Activated CD4-positive, alpha-beta memory T cell treated with anti-CD3 and anti-CD28 coated beads for 36 hours (primary cell): ENCODE measurements at regions not wholly inside any gene's neighbourhood (a gene's known extent, or its start where the extent isn't known, plus 50 kb on each side); places are given as distances from the start of the nearest gene placed in this dataset.

Experiments
- CTCF ChIA-PET: fragments of 350-600 bp; sonication (Branson Sonifier 250); formaldehyde crosslinking; loops from one replicate; lab custom pipeline; 2021; ENCODE audit warnings: antibody characterized with exemption, inconsistent platforms; lab: Charles Lee
- POLR2A ChIA-PET: fragments of 350-600 bp; sonication (Branson Sonifier 250); formaldehyde crosslinking; loops from one replicate; lab custom pipeline; 2021; ENCODE audit warnings: antibody characterized with exemption; lab: Charles Lee
- DNase-seq: peaks from one replicate; pipeline ENCODE4 v3.0.0-alpha.2; 2020
- H3K27ac Mint-ChIP-seq: one replicate; pipeline ENCODE4 v1.8.0; 2021; ENCODE audit warnings: mixed read lengths
- H3K27me3 Mint-ChIP-seq: one replicate; pipeline ENCODE4 v1.8.0; 2021; ENCODE audit warnings: mixed read lengths
- H3K36me3 Mint-ChIP-seq: one replicate; pipeline ENCODE4 v1.8.0; 2021; ENCODE audit warnings: mixed read lengths
- H3K4me1 Mint-ChIP-seq: one replicate; pipeline ENCODE4 v1.8.0; 2021; ENCODE audit warnings: low read depth, mixed read lengths
- H3K4me3 Mint-ChIP-seq: one replicate; pipeline ENCODE4 v1.8.0; 2021; ENCODE audit warnings: mild to moderate bottlenecking, mixed read lengths
- H3K9me3 Mint-ChIP-seq: one replicate; pipeline ENCODE4 v1.8.0; 2021; ENCODE audit warnings: mixed read lengths
- intact Hi-C: fragments of 100-400 bp; cut with micrococcal nuclease; formaldehyde crosslinking; loops from one replicate; pipeline ENCODE4 v1.15.1; 2023

- ChIA-PET POLR2A (interaction anchor here (0.6 to 3.7 kb wide), 5 partner anchors 20 to 163 kb away, joined by 3 to 39 read pairs (median 3); no protein-coding TSS in a partner anchor), CTCF (interaction anchor here (0.9 to 2.1 kb wide), 3 partner anchors 43 to 289 kb away, joined by 3 to 7 read pairs (median 3); no protein-coding TSS in a partner anchor)
- H3K27me3 Mint-ChIP-seq = no peaks in the 10 kb centered on the region
- intact Hi-C loops = loop anchor here (10.0 kb wide), 2 partner anchors 449 to 671 kb away; partner anchors contain the start of gene RPL37
- peaks cover 90% of the 10 kb centered on the region for H3K4me1 Mint-ChIP-seq
- peaks cover 1% of the 10 kb centered on the region for H3K36me3 Mint-ChIP-seq
- no peak overlapping the region for H3K4me3 Mint-ChIP-seq
- peak; percentile 56 for DNase-seq
- H3K27ac Mint-ChIP-seq = peak overlapping the region; percentile 62
- no peaks in the 10 kb centered on the region for H3K9me3 Mint-ChIP-seq
These were observed 293.4 kb upstream of the PTGER4 start for GRCh38 chr5:40386289-40386688.

DNA sequence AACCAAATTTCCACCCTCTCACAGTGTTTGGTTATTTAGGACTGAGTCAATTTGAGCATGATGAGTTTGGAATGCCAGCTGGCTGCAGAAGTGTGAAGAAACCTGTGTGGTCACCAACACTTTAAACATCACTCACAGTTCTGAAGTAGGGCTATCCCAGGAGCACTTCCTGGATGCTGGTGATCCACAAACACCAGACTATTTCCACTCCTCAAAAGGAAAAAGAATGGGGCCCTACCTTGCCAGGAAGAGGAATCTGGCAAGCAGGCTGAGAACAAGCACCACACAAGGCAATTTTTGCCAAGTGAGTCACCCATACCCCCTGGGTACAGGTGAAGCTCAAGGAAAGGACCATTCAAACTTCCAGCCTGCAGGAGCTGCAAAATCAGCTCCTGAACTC, 294.2 kb upstream of the PTGER4 start:
- Mint-ChIP-seq H3K4me3 (no peak overlapping the region), H3K36me3 (peaks cover 1% of the 10 kb centered on the region), H3K27ac (peak overlapping the region; percentile 62), H3K27me3 (no peaks in the 10 kb centered on the region), H3K9me3 (no peaks in the 10 kb centered on the region), H3K4me1 (peaks cover 90% of the 10 kb centered on the region)
- intact Hi-C loops = loop anchor here (2.0 to 10.0 kb wide), 4 partner anchors 25 to 671 kb away; partner anchors contain the start of gene RPL37
- POLR2A ChIA-PET = interaction anchor here (1.1 to 3.7 kb wide), 11 partner anchors 16 to 294 kb away, joined by 3 to 39 read pairs (median 6); partner anchors contain the start of gene PTGER4
- DNase-seq = peak; percentile 27
- CTCF ChIA-PET = interaction anchor here (0.7 to 2.5 kb wide), 7 partner anchors 20 to 290 kb away, joined by 3 to 12 read pairs (median 3); no protein-coding TSS in a partner anchor

GRCh38 chr5:40384782-40385390, 294.8 kb upstream of the PTGER4 start:
- Mint-ChIP-seq H3K27me3 (no peaks in the 10 kb centered on the region), H3K4me3 (peak overlapping the region; percentile 22), H3K27ac (peak overlapping the region; percentile 87), H3K9me3 (peaks cover 3% of the 10 kb centered on the region), H3K4me1 (peaks cover 89% of the 10 kb centered on the region), H3K36me3 (peaks cover 6% of the 10 kb centered on the region)
- intact Hi-C loops = loop anchor here (1.0 to 10.0 kb wide), 18 partner anchors 21 to 670 kb away; partner anchors contain the start of genes PTGER4 and RPL37
- ChIA-PET CTCF (interaction anchor here (0.6 to 2.5 kb wide), 11 partner anchors 18 to 291 kb away, joined by 3 to 12 read pairs (median 4); no protein-coding TSS in a partner anchor), POLR2A (interaction anchor here (0.7 to 3.7 kb wide), 14 partner anchors 17 to 304 kb away, joined by 3 to 39 read pairs (median 7); partner anchors contain the start of gene PTGER4)
- no peak for DNase-seq

GRCh38 chr5:40383749-40384651, 295.7 kb upstream of the PTGER4 start:
- CTCF ChIA-PET = interaction anchor here (0.9 to 2.5 kb wide), 8 partner anchors 19 to 435 kb away, joined by 4 to 12 read pairs (median 5); no protein-coding TSS in a partner anchor
- Mint-ChIP-seq H3K27me3 (no peaks in the 10 kb centered on the region), H3K9me3 (peaks cover 10% of the 10 kb centered on the region), H3K27ac (peak overlapping the region; percentile 87), H3K36me3 (peaks cover 12% of the 10 kb centered on the region), H3K4me3 (peak overlapping the region; percentile 40), H3K4me1 (peaks cover 86% of the 10 kb centered on the region)
- intact Hi-C loops = loop anchor here (1.0 to 10.0 kb wide), 18 partner anchors 22 to 669 kb away; partner anchors contain the start of genes PTGER4 and RPL37
- POLR2A ChIA-PET = interaction anchor here (0.8 to 3.7 kb wide), 16 partner anchors 18 to 305 kb away, joined by 3 to 39 read pairs (median 6); partner anchors contain the start of gene PTGER4
- DNase-seq = peak; percentile 46

DNA sequence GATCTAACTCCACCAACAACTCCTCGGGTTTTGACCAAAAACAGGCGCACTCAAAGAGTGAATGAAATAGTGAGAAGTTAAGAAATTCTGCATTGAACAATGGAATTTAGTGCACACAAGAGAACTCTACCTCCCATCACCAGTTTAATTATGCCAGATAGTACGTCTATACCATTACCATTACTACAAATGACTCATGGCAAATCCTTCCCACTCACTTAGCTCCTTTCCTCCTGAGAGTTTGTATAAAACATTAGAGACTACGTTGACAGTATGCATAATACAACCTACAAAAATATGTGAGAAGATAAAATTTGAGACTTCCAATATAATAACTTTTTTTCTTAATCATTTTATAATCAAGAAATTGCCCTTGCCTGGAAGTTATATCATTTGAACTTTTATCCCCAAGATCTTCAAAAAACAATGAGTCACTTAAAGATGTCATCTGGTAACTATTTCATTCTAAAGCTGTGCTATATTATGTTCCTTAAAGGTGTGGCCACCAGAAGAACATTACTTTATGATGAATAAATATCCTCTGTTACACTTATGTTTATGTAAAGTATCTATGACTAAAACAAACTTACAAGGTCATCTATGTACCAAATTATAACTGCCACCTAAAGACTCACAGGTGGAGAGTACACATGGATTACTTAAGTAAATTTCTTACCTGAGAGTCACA, 297.9 kb upstream of the PTGER4 start:
- H3K4me3 Mint-ChIP-seq = peak overlapping the region; percentile 11
- intact Hi-C loops = loop anchor here (10.0 kb wide), 2 partner anchors 453 to 667 kb away; partner anchors contain the start of gene RPL37
- H3K36me3 Mint-ChIP-seq = peaks cover 12% of the 10 kb centered on the region
- H3K27ac Mint-ChIP-seq = peak overlapping the region; percentile 77
- POLR2A ChIA-PET = interaction anchor here (0.6 to 1.2 kb wide), 7 partner anchors 24 to 302 kb away, joined by 3 to 6 read pairs (median 4); no protein-coding TSS in a partner anchor
- H3K9me3 Mint-ChIP-seq = peaks cover 10% of the 10 kb centered on the region
- H3K27me3 Mint-ChIP-seq = no peaks in the 10 kb centered on the region
- DNase-seq = no peak
- CTCF ChIA-PET = interaction anchor here (1.9 kb wide), 1 partner anchor 433 kb away, joined by 5 read pairs; no protein-coding TSS in a partner anchor
- H3K4me1 Mint-ChIP-seq = peaks cover 87% of the 10 kb centered on the region

DNA sequence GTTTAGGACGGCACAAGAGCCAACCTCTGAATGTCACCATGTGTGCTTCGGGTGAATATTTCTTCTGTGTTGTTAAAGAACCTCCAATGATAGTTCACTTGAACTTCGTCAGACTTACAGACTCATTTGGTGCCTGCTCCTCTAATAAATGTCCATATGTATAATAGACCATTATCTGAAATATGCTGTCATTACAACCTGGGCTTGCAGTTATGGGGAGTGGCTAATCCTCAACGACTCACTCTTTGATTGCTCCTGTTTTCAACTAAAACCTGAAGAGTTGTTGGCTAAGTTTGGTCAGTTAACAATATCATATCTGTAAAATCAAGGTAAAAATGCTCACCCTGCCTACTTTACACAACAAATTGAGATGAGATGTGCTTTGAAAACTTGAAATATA, 298.7 kb upstream of the PTGER4 start:
- CTCF ChIA-PET = interaction anchor here (1.9 kb wide), 1 partner anchor 432 kb away, joined by 5 read pairs; no protein-coding TSS in a partner anchor
- H3K27ac Mint-ChIP-seq = peak overlapping the region; percentile 77

DNA sequence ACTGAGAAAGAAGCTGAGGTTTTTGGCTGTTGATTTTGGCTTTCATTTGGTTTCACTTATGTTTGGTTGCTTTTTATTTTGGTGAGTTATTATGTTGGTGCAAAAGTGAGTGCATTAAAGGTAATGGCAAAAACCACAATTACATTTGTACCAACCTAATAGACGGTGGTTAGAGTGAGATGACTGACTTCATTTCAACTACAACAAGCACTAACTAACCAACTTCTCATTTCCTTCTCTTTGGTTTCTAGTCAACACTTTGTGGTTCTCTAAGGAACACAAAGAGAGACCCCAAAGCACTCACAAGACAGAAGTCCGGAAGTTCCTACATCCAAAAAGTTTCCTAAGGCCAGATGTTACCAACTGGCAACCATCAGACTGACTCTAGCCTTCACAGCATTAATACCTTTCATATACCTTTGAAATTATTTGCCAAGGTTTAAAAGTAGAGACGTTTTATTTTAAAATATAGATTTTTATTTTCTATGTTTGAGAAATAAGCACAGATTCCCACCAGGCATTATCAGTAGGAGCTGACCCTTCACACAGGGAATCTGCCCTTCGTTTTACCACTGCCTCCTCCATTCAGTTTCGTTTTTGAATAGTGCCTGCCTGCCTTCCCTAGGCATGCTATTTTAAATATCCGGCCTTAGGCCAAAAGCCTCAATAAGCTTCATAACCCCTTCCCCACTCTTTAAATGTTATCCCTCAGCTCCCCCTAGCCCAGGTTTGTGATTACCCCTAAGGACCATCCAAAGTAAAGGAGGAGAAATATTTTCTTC, 301.1 kb upstream of the PTGER4 start:
- Mint-ChIP-seq H3K36me3 (peaks cover 12% of the 10 kb centered on the region), H3K4me3 (no peak overlapping the region), H3K4me1 (peaks cover 58% of the 10 kb centered on the region), H3K9me3 (peaks cover 10% of the 10 kb centered on the region), H3K27ac (peak overlapping the region; percentile 80), H3K27me3 (no peaks in the 10 kb centered on the region)
- ChIA-PET CTCF (interaction anchor here (0.5 to 0.7 kb wide), 2 partner anchors 45 to 55 kb away, joined by 3 read pairs; no protein-coding TSS in a partner anchor), POLR2A (interaction anchor here (0.6 to 1.3 kb wide), 3 partner anchors 27 to 394 kb away, joined by 3 read pairs; no protein-coding TSS in a partner anchor)
- intact Hi-C loops = no loop called here
- DNase-seq = no peak

More for the DNA sequence above, 298.7 kb upstream of the PTGER4 start:
- DNase-seq = no peak
- intact Hi-C loops = loop anchor here (10.0 kb wide), 2 partner anchors 454 to 666 kb away; partner anchors contain the start of gene RPL37
- Mint-ChIP-seq H3K4me3 (no peak overlapping the region), H3K9me3 (peaks cover 10% of the 10 kb centered on the region), H3K4me1 (peaks cover 82% of the 10 kb centered on the region), H3K27me3 (no peaks in the 10 kb centered on the region), H3K36me3 (peaks cover 12% of the 10 kb centered on the region)
- POLR2A ChIA-PET = interaction anchor here (0.5 to 1.2 kb wide), 6 partner anchors 25 to 323 kb away, joined by 3 to 6 read pairs (median 4); no protein-coding TSS in a partner anchor

- DNase-seq = no peak
- intact Hi-C loops = no loop called here
- Mint-ChIP-seq H3K4me3 (no peak overlapping the region), H3K27me3 (no peaks in the 10 kb centered on the region), H3K36me3 (peaks cover 12% of the 10 kb centered on the region), H3K9me3 (peaks cover 10% of the 10 kb centered on the region), H3K4me1 (peaks cover 39% of the 10 kb centered on the region), H3K27ac (no peak overlapping the region)
- POLR2A ChIA-PET = no interaction called here
- CTCF ChIA-PET = no interaction called here
These were observed 303.1 kb upstream of the PTGER4 start for GRCh38 chr5:40376566-40376965.

GRCh38 chr5:40374853-40375252, 304.9 kb upstream of the PTGER4 start:
- H3K9me3 Mint-ChIP-seq = peaks cover 15% of the 10 kb centered on the region
- intact Hi-C loops = no loop called here
- no peak overlapping the region for H3K27ac Mint-ChIP-seq
- peaks cover 12% of the 10 kb centered on the region for H3K36me3 Mint-ChIP-seq
- ChIA-PET POLR2A (no interaction called here), CTCF (no interaction called here)
- no peak for DNase-seq
- peaks cover 23% of the 10 kb centered on the region for H3K4me1 Mint-ChIP-seq
- H3K4me3 Mint-ChIP-seq = no peak overlapping the region
- H3K27me3 Mint-ChIP-seq = no peaks in the 10 kb centered on the region

GRCh38 chr5:40368200-40368599, 311.5 kb upstream of the PTGER4 start:
- ChIA-PET CTCF (no interaction called here), POLR2A (no interaction called here)
- no peak for DNase-seq
- H3K36me3 Mint-ChIP-seq = peaks cover 6% of the 10 kb centered on the region
- no peak overlapping the region for H3K27ac Mint-ChIP-seq
- H3K27me3 Mint-ChIP-seq = no peaks in the 10 kb centered on the region
- peaks cover 14% of the 10 kb centered on the region for H3K4me1 Mint-ChIP-seq
- peaks cover 13% of the 10 kb centered on the region for H3K9me3 Mint-ChIP-seq
- intact Hi-C loops = no loop called here
- no peak overlapping the region for H3K4me3 Mint-ChIP-seq
